Chondrocyte (in vitro differentiated cells): ENCODE measurements at regions not wholly inside any gene's neighbourhood (a gene's known extent, or its start where the extent isn't known, plus 50 kb on each side); places are given as distances from the start of the nearest gene placed in this dataset.
"Not testable (repeated sequence)": the region's sequence is repeated elsewhere in the genome, so short reads cannot be mapped to it uniquely, and the experiment has no call there.

Experiments
- DNase-seq: peaks from one replicate; pipeline ENCODE4 v3.0.0; 2021; ENCODE audit warnings: mixed read lengths, low spot score
- H3K27ac Mint-ChIP-seq: one replicate; pipeline ENCODE4 v1.8.0; 2021; ENCODE audit warnings: mild to moderate bottlenecking, moderate library complexity, mixed read lengths; ENCODE audit not compliant: unreplicated experiment
- H3K27me3 Mint-ChIP-seq: 2 replicates; pipeline ENCODE4 v1.8.0; 2021; ENCODE audit warnings: low read depth, mixed read lengths
- H3K36me3 Mint-ChIP-seq: 2 replicates; pipeline ENCODE4 v1.8.0; 2021; ENCODE audit warnings: low read depth, mixed read lengths
- H3K4me1 Mint-ChIP-seq: 2 replicates; pipeline ENCODE4 v1.8.0; 2021; ENCODE audit warnings: low read depth, mild to moderate bottlenecking, mixed read lengths
- H3K4me3 Mint-ChIP-seq: one replicate; pipeline ENCODE4 v1.8.0; 2021; ENCODE audit warnings: mild to moderate bottlenecking, moderate library complexity, mixed read lengths; ENCODE audit not compliant: unreplicated experiment
- H3K9me3 Mint-ChIP-seq: 2 replicates; pipeline ENCODE4 v1.8.0; 2021; ENCODE audit warnings: low read depth, mixed read lengths
- TF ChIP-seq, protein P1 (sequence below): fragments of 200-600 bp; sonication (generic); IDR thresholded peaks from 2 replicates; pipeline ENCODE4 v1.5.0; 2021; ENCODE audit warnings: antibody characterized with exemption, mild to moderate bottlenecking, moderate library complexity

DNA sequence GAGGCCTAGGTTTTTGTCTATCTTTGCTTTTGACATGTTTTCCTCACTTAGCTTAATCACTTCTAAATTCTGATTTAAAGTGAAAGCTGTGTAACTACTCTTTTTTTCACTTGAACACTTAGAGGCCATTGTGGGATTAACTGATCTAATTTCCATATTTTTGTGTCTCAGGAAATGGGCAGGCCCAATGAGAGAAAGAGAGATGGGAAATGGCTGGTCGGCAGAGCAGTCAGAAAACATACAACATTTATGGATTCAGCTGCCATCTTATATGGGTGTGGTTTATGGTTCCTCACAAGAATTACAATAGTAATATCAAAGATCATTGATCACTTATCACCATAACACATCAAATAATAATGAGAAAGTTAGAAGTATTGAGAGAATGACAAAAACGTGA, 320.8 kb downstream of the PTPRC start:
- Mint-ChIP-seq H3K9me3 (peaks cover 19% of the 10 kb centered on the region), H3K4me1 (no peaks in the 10 kb centered on the region), H3K27me3 (no peaks in the 10 kb centered on the region), H3K4me3 (no peak overlapping the region), H3K27ac (no peak overlapping the region), H3K36me3 (peaks cover 2% of the 10 kb centered on the region)
- TF ChIP-seq, protein P1, sequence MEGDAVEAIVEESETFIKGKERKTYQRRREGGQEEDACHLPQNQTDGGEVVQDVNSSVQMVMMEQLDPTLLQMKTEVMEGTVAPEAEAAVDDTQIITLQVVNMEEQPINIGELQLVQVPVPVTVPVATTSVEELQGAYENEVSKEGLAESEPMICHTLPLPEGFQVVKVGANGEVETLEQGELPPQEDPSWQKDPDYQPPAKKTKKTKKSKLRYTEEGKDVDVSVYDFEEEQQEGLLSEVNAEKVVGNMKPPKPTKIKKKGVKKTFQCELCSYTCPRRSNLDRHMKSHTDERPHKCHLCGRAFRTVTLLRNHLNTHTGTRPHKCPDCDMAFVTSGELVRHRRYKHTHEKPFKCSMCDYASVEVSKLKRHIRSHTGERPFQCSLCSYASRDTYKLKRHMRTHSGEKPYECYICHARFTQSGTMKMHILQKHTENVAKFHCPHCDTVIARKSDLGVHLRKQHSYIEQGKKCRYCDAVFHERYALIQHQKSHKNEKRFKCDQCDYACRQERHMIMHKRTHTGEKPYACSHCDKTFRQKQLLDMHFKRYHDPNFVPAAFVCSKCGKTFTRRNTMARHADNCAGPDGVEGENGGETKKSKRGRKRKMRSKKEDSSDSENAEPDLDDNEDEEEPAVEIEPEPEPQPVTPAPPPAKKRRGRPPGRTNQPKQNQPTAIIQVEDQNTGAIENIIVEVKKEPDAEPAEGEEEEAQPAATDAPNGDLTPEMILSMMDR, result no peak
- no peak for DNase-seq

DNA sequence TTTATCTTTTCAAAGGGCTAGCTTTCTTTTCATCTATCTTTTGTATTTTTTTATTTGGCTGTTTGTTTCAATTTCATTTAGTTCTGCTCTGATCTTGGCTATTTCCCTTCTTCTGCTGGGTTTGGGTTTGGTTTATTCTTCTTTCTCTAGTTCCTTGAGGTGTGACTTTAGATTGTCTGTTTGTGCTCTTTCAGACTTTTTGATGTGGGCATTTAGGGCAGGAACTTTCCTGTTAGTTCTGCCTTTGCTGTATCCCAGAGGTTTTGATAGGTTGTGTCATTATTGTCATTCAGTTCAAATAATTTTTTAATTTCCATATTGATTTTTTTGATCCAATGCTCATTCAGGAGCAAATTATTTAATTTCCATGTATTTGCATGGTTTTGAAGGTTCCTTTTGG, 325.0 kb downstream of the PTPRC start:
- not testable (repeated sequence) for H3K27me3 Mint-ChIP-seq, H3K4me1 Mint-ChIP-seq, H3K36me3 Mint-ChIP-seq, H3K4me3 Mint-ChIP-seq, DNase-seq, H3K27ac Mint-ChIP-seq
- peaks cover 19% of the 10 kb centered on the region for H3K9me3 Mint-ChIP-seq

GRCh38 chr1:198966519-198966918, 327.7 kb downstream of the PTPRC start:
- Mint-ChIP-seq H3K27ac (no peak overlapping the region), H3K36me3 (peaks cover 3% of the 10 kb centered on the region), H3K27me3 (no peaks in the 10 kb centered on the region), H3K4me3 (no peak overlapping the region), H3K4me1 (no peaks in the 10 kb centered on the region), H3K9me3 (peaks cover 21% of the 10 kb centered on the region)
- DNase-seq, result no peak
- TF ChIP-seq, protein P1, result no peak

DNA sequence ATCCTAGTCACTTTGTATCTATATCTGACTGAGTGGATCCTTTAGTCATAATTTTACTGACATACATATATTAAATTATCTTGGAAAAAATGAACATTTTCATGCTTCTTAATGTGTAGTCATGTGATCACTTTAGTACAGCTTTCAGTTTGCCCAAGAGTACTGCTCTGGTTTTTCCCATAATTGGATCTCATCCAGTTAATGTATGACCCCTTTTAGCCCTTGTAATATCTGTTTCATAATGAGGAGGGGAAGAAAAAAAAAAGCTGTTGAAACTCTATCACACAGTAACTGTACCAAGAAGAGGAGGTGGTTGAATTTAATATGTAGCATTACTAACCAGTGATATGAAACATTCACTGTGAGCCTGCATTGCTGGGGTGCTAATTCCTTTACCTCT, 328.7 kb downstream of the PTPRC start:
- no peak for DNase-seq
- Mint-ChIP-seq H3K27me3 (no peaks in the 10 kb centered on the region), H3K4me3 (no peak overlapping the region), H3K9me3 (peaks cover 18% of the 10 kb centered on the region), H3K36me3 (peaks cover 3% of the 10 kb centered on the region), H3K4me1 (no peaks in the 10 kb centered on the region), H3K27ac (no peak overlapping the region)
- TF ChIP-seq, protein P1, result no peak

- no peak overlapping the region for H3K4me3 Mint-ChIP-seq
- peaks cover 3% of the 10 kb centered on the region for H3K36me3 Mint-ChIP-seq
- no peaks in the 10 kb centered on the region for H3K27me3 Mint-ChIP-seq
- H3K27ac Mint-ChIP-seq, result no peak overlapping the region
- TF ChIP-seq, protein P1, result no peak
- peaks cover 9% of the 10 kb centered on the region for H3K9me3 Mint-ChIP-seq
- no peak for DNase-seq
- H3K4me1 Mint-ChIP-seq, result no peaks in the 10 kb centered on the region
Observed at GRCh38 chr1:198968866-198969265, 330.0 kb downstream of the PTPRC start.

- no peak for DNase-seq
- peaks cover 3% of the 10 kb centered on the region for H3K36me3 Mint-ChIP-seq
- no peaks in the 10 kb centered on the region for H3K4me1 Mint-ChIP-seq
- no peak overlapping the region for H3K27ac Mint-ChIP-seq
- H3K27me3 Mint-ChIP-seq, result no peaks in the 10 kb centered on the region
- H3K9me3 Mint-ChIP-seq, result peaks cover 6% of the 10 kb centered on the region
- no peak overlapping the region for H3K4me3 Mint-ChIP-seq
- TF ChIP-seq, protein P1, result no peak
Observed at GRCh38 chr1:198969981-198970380, 331.1 kb downstream of the PTPRC start.
